GM12891 (cell line): ENCODE measurements at regions not wholly inside any gene's neighbourhood (a gene's known extent, or its start where the extent isn't known, plus 50 kb on each side); places are given as distances from the start of the nearest gene placed in this dataset.

Source experiments
- DNase-seq: peaks from one replicate; pipeline ENCODE4 v3.0.0; 2011; ENCODE audit warnings: low spot score; ENCODE audit not compliant: insufficient read length
- FAIRE-seq: peaks from 2 replicates; lab custom pipeline; 2011; peaks lifted over from hg19 to GRCh38; lab: Jason Lieb, UNC
- PAX5 ChIP-seq: IDR thresholded peaks from 2 replicates; pipeline ENCODE4 v1.6.1; 2011; ENCODE audit warnings: low read length, moderate library complexity, mild to moderate bottlenecking; ENCODE audit not compliant: insufficient read depth, severe bottlenecking
- POLR2A ChIP-seq: IDR thresholded peaks from 2 replicates; pipeline ENCODE4 v1.6.1; 2011; ENCODE audit warnings: low read depth, low read length, control low read depth
- POLR2AphosphoS5 ChIP-seq: IDR thresholded peaks from 2 replicates; pipeline ENCODE4 v1.6.1; 2011; ENCODE audit warnings: low read depth, low read length, control low read depth
- POU2F2 ChIP-seq: IDR thresholded peaks from 2 replicates; pipeline ENCODE4 v1.6.1; 2011; ENCODE audit warnings: low read depth, mild to moderate bottlenecking, control low read depth, low read length, moderate library complexity
- SPI1 ChIP-seq: IDR thresholded peaks from 2 replicates; pipeline ENCODE4 v1.6.1; 2011; ENCODE audit warnings: low read depth, low read length, control low read depth
- TAF1 ChIP-seq: IDR thresholded peaks from 2 replicates; pipeline ENCODE4 v1.6.1; 2011; ENCODE audit warnings: low read depth, low read length, control low read depth

- no peak for DNase-seq
- no peak for FAIRE-seq
- TF ChIP-seq SPI1: no peak
- TF ChIP-seq POLR2A: no peak
- no peak for TF ChIP-seq POU2F2
- no peak for TF ChIP-seq PAX5
- TF ChIP-seq TAF1: no peak
- TF ChIP-seq POLR2AphosphoS5: no peak
These were observed 202.8 kb downstream of the AUH start for GRCh38 chr9:91158946-91159345.

DNA sequence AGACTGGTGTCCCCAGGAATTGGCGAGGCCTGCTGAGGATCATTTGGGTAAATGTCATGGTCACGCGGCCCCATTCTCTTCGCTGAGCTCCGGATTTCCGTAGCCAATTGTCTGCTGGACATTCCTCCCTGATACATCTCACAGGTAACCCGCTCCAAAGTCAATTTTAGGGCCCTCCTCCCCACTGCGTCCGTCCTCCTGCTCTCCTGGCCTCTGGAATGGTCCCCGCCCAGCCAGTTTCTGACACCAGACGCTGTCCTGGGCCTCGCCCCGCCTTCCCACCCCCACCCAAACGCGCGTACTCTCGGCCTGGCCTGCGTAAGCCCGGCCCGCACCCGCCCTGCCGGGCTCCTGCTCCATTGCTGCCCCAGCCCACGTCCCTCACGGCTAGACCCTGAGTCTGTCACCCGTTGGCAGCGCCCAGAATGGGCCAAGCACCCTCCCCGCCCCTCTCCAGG, 202.0 kb downstream of the AUH start:
- DNase-seq (no peak), FAIRE-seq (no peak)
- no peak for TF ChIP-seq SPI1
- TF ChIP-seq POLR2AphosphoS5: no peak
- no peak for TF ChIP-seq POLR2A
- no peak for TF ChIP-seq PAX5
- TF ChIP-seq TAF1: no peak
- TF ChIP-seq POU2F2: no peak

- DNase-seq (no peak), FAIRE-seq (no peak)
- TF ChIP-seq POLR2A (no peak), POU2F2 (no peak), TAF1 (no peak), POLR2AphosphoS5 (no peak), PAX5 (no peak), SPI1 (no peak)
These were observed 201.5 kb downstream of the AUH start for GRCh38 chr9:91160181-91160580.

DNA sequence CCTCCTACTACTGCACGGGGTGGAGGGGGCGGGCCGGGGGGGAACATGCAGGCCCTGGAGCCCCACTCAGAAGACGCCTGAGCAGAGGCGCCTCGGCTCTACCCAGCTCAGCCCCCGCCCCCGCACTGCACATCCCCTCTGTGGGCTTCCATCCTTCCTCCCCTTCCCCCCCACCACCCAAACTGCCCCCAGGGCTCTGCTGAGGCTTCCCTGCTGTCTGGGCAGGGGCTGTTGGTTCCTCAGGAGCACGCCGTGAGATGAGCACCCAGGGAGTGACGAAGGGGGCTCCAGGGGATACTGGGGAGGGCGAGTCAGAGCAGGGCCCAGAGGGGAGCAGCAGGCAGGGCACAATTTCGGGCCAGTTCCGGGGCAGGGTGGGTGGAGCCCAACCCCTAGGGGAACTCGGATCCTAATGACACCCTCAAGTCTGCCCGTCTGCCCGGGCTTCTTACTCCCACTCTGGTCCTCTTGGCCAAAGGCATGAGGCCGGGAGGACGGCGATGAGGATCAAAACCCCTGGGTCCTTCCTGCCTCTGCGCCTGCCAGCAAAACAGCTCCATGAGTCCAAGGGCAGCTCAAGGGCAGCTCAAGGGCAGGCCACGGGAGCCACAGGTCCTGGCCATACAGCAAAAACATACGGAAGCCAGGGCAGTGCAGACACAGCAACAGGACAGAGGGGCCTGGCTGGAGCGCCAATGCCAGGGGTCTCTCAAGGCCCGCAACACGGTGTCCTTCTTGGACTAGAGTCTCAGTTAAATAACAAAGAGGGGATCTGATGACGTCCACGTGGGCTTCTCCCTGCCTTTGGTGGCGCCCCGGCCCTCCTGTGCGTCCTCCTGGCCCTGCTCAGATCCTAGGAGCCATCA, 200.9 kb downstream of the AUH start:
- TF ChIP-seq SPI1 (no peak), POLR2A (no peak), POU2F2 (no peak), PAX5 (no peak)
- no peak for DNase-seq
- no peak for FAIRE-seq

DNA sequence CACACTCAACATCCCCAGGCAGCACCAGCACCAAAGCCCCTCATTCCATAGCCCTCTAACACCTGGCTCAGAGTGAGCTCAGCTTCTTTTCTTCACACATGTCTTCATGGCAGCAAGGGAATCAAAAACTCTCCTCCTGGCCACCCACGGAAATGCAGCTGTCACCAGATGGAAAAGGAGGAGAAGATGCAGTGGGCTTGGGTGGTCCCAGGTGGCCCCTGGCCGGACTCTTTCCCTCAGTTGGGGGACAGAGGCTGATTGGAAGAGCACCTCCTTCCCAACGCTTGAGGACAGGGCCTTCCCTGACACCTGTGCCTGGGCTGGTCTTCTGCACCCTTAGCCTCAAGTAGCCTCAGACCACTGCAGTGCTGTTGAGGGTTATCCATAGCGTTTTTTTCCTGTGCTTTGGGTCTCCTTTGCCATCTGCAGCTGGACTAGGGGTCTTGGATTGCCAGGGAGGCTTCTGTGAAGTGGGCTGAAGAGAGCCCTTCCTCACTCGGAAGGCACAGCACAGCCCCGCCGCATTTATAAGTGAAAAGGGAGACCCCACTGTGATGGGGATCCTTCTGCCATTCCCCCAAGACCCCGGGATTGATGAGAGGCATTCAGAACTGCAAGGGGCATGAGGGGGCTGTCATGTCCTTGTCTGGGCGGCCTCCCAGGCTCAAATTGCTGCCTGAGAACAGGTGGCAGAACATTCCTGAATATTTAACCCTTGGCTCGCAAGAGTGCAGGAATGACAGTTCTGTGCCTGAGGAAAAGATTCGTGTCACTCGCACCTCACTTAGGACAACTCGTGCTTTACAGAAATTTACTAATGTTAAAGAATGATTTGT, 200.0 kb downstream of the AUH start:
- TF ChIP-seq TAF1: no peak
- no peak for TF ChIP-seq POU2F2
- no peak for TF ChIP-seq SPI1
- TF ChIP-seq PAX5: no peak
- no peak for TF ChIP-seq POLR2AphosphoS5
- TF ChIP-seq POLR2A: no peak
- DNase-seq (no peak), FAIRE-seq (peak; percentile 28)

DNA sequence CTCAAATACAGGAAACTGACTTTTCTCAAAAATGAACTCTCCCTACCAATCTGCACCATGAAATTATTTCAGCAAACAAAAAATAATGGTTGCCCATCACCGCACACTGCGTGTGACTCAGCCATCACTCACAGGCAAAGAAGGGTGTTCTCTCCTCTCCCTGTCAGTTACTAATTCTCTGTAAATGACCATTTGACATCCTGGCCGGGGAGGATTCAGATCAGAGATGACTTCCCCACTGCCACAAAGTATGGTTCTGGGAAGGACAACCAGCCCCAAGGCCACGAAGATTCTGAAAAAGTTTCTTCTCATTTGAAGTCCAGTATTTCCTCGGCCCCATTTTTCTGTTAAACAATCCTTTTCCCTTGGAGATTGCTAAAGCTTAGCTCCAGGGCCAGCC, 199.4 kb downstream of the AUH start:
- no peak for FAIRE-seq
- TF ChIP-seq POLR2AphosphoS5 (no peak), POLR2A (no peak), POU2F2 (no peak), SPI1 (no peak), PAX5 (no peak), TAF1 (no peak)
- DNase-seq: no peak

GRCh38 chr9:91162784-91163443, 198.8 kb downstream of the AUH start:
- TF ChIP-seq POU2F2 (no peak), SPI1 (peak; percentile 49; the same call in 1 of the 2 replicates), POLR2A (no peak), POLR2AphosphoS5 (no peak), TAF1 (no peak)
- DNase-seq: peak; percentile 48
- peak; percentile 86 for FAIRE-seq

DNA sequence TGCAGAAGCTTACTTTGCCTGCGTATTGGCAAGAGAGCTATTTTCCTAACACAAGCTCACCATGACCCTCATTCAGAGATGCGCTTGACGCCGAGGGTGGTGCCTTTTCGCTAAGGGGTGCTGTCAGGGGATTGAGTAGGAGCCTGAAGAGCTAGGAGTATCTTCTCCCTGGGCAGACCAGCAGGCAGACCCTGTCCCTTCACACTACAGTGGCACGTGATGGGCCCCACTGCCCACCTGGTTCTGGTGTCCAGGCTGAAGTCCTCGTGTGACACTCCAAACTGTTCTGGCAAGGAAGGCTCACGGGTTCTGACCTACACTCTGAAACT, 198.3 kb downstream of the AUH start:
- DNase-seq (no peak), FAIRE-seq (peak; percentile 20)
- TF ChIP-seq TAF1 (no peak), POLR2AphosphoS5 (no peak), PAX5 (no peak), POU2F2 (no peak), POLR2A (no peak), SPI1 (no peak)
